IMR-90 (cell line): ENCODE measurements at regions not wholly inside any gene's neighbourhood (a gene's known extent, or its start where the extent isn't known, plus 50 kb on each side); places are given as distances from the start of the nearest gene placed in this dataset.

ENCODE experiments used
- ATAC-seq: fragments of 200-7000 bp; cut with Tn5 transposase; 2 replicates; pipeline ENCODE4 v1.9.1; 2020; ENCODE audit warnings: low read depth, mild to moderate bottlenecking, moderate library complexity
- BruUV-seq: library from RNA; stranded (reverse); fragments of 400-500 nt; replicated peaks from 2 replicates; lab custom pipeline; 2021; lab: Mats Ljungman, UMichigan
- CTCF ChIA-PET: fragments of 300-600 bp; formaldehyde crosslinking; extraction: SDS; loops from one replicate; lab custom pipeline; 2021; ENCODE audit warnings: antibody characterized with exemption; lab: Yijun Ruan, JAX
- POLR2A ChIA-PET: fragments of 300-600 bp; sonication (Branson Sonifier 250); formaldehyde crosslinking; loops from one replicate; lab custom pipeline; 2022; ENCODE audit warnings: antibody characterized with exemption; ENCODE audit not compliant: unreplicated experiment; lab: Charles Lee
- DNase-seq: peaks from one replicate; pipeline ENCODE4 v3.0.0; 2013
- H2AFZ ChIP-seq: replicated peaks from 2 replicates; pipeline ENCODE3; 2013; ENCODE audit warnings: low read length, mild to moderate bottlenecking; ENCODE audit not compliant: poor library complexity
- H2AK5ac ChIP-seq: 2 replicates; pipeline ENCODE4 v1.6.1; 2013; ENCODE audit warnings: low read depth, low read length, inconsistent platforms
- H2AK9ac ChIP-seq: replicated peaks from 2 replicates; pipeline ENCODE3; 2013; ENCODE audit warnings: mild to moderate bottlenecking, low read depth, low read length, moderate library complexity; ENCODE audit not compliant: poor library complexity
- H2BK120ac ChIP-seq: 2 replicates; pipeline ENCODE4 v1.6.1; 2013; ENCODE audit warnings: low read depth, low read length, inconsistent platforms
- H2BK15ac ChIP-seq: 3 replicates; pipeline ENCODE4 v1.6.1; 2013; ENCODE audit warnings: low read depth, low read length, inconsistent platforms
- H2BK20ac ChIP-seq: 2 replicates; pipeline ENCODE4 v1.6.1; 2013; ENCODE audit warnings: low read depth, mild to moderate bottlenecking, inconsistent platforms, low read length, moderate library complexity
- H2BK5ac ChIP-seq: 2 replicates; pipeline ENCODE4 v1.6.1; 2013; ENCODE audit warnings: mild to moderate bottlenecking, low read depth, low read length, inconsistent platforms; ENCODE audit not compliant: poor library complexity, severe bottlenecking
- H3K14ac ChIP-seq: replicated peaks from 2 replicates; pipeline ENCODE4 v1.6.1; 2013; ENCODE audit warnings: low read depth, low read length, inconsistent platforms
- H3K18ac ChIP-seq: 2 replicates; pipeline ENCODE4 v1.6.1; 2013; ENCODE audit warnings: low read depth, low read length, control low read depth
- H3K23ac ChIP-seq: 2 replicates; pipeline ENCODE4 v1.6.1; 2013; ENCODE audit warnings: low read depth, low read length, inconsistent platforms
- H3K27ac ChIP-seq: 2 replicates; pipeline ENCODE4 v1.5.1; 2013; ENCODE audit warnings: mild to moderate bottlenecking, control low read depth, low read length; ENCODE audit not compliant: insufficient read depth
- H3K27me3 ChIP-seq: 2 replicates; pipeline ENCODE4 v1.6.1; 2013; ENCODE audit warnings: low read length; ENCODE audit not compliant: control insufficient read depth, insufficient read depth
- H3K36me3 ChIP-seq: 2 replicates; pipeline ENCODE4 v1.6.1; 2013; ENCODE audit warnings: low read length, mixed read lengths; ENCODE audit not compliant: control insufficient read depth, insufficient read depth
- H3K4ac ChIP-seq: 2 replicates; pipeline ENCODE4 v1.6.1; 2013; ENCODE audit warnings: low read depth, low read length, inconsistent platforms
- H3K4me1 ChIP-seq: 2 replicates; pipeline ENCODE4 v1.6.1; 2013; ENCODE audit warnings: low read length, mixed read lengths; ENCODE audit not compliant: control insufficient read depth, insufficient read depth
- H3K4me2 ChIP-seq: 2 replicates; pipeline ENCODE4 v1.6.1; 2013; ENCODE audit warnings: low read depth, mild to moderate bottlenecking, control low read depth, low read length, moderate library complexity
- H3K4me3 ChIP-seq: 2 replicates; pipeline ENCODE4 v1.5.1; 2013; ENCODE audit warnings: low read depth, mild to moderate bottlenecking, control low read depth, low read length, moderate library complexity; ENCODE audit not compliant: insufficient read depth
- H3K56ac ChIP-seq: 2 replicates; pipeline ENCODE4 v1.6.1; 2013; ENCODE audit warnings: low read length, inconsistent platforms; ENCODE audit not compliant: insufficient read depth; ENCODE audit errors: extremely low read depth
- H3K79me1 ChIP-seq, 2 experiments: 2 replicates each; pipeline ENCODE4 v1.6.1; 2013; ENCODE audit warnings: low read length in 2 of 2, inconsistent platforms in 1 of 2, low read depth in 1 of 2
- H3K9ac ChIP-seq: 2 replicates; pipeline ENCODE4 v1.6.1; 2013; ENCODE audit warnings: low read depth, low read length, control low read depth
- H3K9me1 ChIP-seq: 2 replicates; pipeline ENCODE4 v1.6.1; 2013; ENCODE audit warnings: low read length, inconsistent platforms; ENCODE audit not compliant: insufficient read depth
- H3K9me3 ChIP-seq: 2 replicates; pipeline ENCODE4 v1.6.1; 2013; ENCODE audit warnings: low read length; ENCODE audit not compliant: control insufficient read depth, insufficient read depth
- H4K20me1 ChIP-seq: 2 replicates; pipeline ENCODE4 v1.6.1; 2013; ENCODE audit warnings: low read length, inconsistent platforms; ENCODE audit not compliant: insufficient read depth
- H4K5ac ChIP-seq: 2 replicates; pipeline ENCODE4 v1.6.1; 2013; ENCODE audit warnings: mild to moderate bottlenecking, low read depth, low read length, control low read depth
- H4K8ac ChIP-seq, 2 experiments: 2 replicates each; pipeline ENCODE4 v1.6.1; 2013; ENCODE audit warnings: low read depth in 2 of 2, low read length in 2 of 2, control low read depth in 1 of 2, inconsistent platforms in 1 of 2
- H4K91ac ChIP-seq: 2 replicates; pipeline ENCODE4 v1.6.1; 2013; ENCODE audit warnings: low read depth, low read length, inconsistent platforms; ENCODE audit not compliant: insufficient read depth
- BHLHE40 ChIP-seq: fragments of 150-350 bp; IDR thresholded peaks from 2 replicates; pipeline ENCODE4 v1.6.1; 2016; ENCODE audit warnings: mild to moderate bottlenecking, low read depth, low read length
- CEBPB ChIP-seq: IDR thresholded peaks from 2 replicates; pipeline ENCODE4 v1.6.1; 2012; ENCODE audit warnings: low read depth, low read length, improper control_type of control experiment
- CHD1 ChIP-seq: IDR thresholded peaks from 2 replicates; pipeline ENCODE4 v1.6.1; 2012; ENCODE audit warnings: low read depth, low read length, improper control_type of control experiment
- FOS ChIP-seq: fragments of 150-350 bp; IDR thresholded peaks from 2 replicates; pipeline ENCODE4 v1.6.1; 2016; ENCODE audit warnings: low read depth, low read length
- MAFK ChIP-seq: IDR thresholded peaks from 2 replicates; pipeline ENCODE4 v1.6.1; 2012; ENCODE audit warnings: low read depth, low read length, improper control_type of control experiment
- MAZ ChIP-seq: IDR thresholded peaks from 2 replicates; pipeline ENCODE4 v1.6.1; 2012; ENCODE audit warnings: low read depth, mild to moderate bottlenecking, low read length, improper control_type of control experiment, moderate library complexity, borderline replicate concordance
- MXI1 ChIP-seq: IDR thresholded peaks from 2 replicates; pipeline ENCODE4 v1.6.1; 2012; ENCODE audit warnings: low read depth, mild to moderate bottlenecking, low read length, moderate library complexity, borderline replicate concordance
- NFE2L2 ChIP-seq: fragments of 150-350 bp; IDR thresholded peaks from 2 replicates; pipeline ENCODE4 v1.6.1; 2016; ENCODE audit warnings: low read depth, mild to moderate bottlenecking, low read length
- POLR2A ChIP-seq: IDR thresholded peaks from 2 replicates; pipeline ENCODE4 v1.6.1; 2012; ENCODE audit warnings: mild to moderate bottlenecking, low read depth, low read length
- RAD21 ChIP-seq: IDR thresholded peaks from 2 replicates; pipeline ENCODE4 v1.6.1; 2012; ENCODE audit warnings: low read length, improper control_type of control experiment
- RFX5 ChIP-seq: IDR thresholded peaks from 2 replicates; pipeline ENCODE4 v1.8.0; 2012; ENCODE audit warnings: low read depth, mild to moderate bottlenecking, low read length, moderate library complexity
- SMC3 ChIP-seq: fragments of 150-350 bp; IDR thresholded peaks from 2 replicates; pipeline ENCODE4 v1.6.1; 2016; ENCODE audit warnings: low read depth, mild to moderate bottlenecking, antibody characterized with exemption, low read length, moderate library complexity
- WGBS, 2 experiments: methylation state at CpG; one replicate each; pipeline versions ENCODE4 v1.1.5 to v1.1.7; 2013; ENCODE audit warnings: missing lambda C conversion rate in 2 of 2; ENCODE audit not compliant: insufficient read length in 1 of 2; ENCODE audit errors: extremely low coverage in 2 of 2; 5-methylcytosine and 5-hydroxymethylcytosine counted together
- dilution Hi-C: fragments of 300-500 bp; cut with HindIII; formaldehyde crosslinking; loops from one replicate; pipeline ENCODE4 v1.14.3; 2018; ENCODE audit warnings: low sequenced_read_pairs; ENCODE audit not compliant: unreplicated experiment
- in situ Hi-C: fragments of 300-500 bp; cut with MboI; formaldehyde crosslinking; loops from 3 replicates; pipeline ENCODE4 v1.14.3; 2019; ENCODE audit warnings: low sequenced_read_pairs, inconsistent platforms, mixed read lengths
- intact Hi-C: fragments of 100-400 bp; cut with micrococcal nuclease; formaldehyde crosslinking; loops from 2 replicates; pipeline ENCODE4 v1.10.0; 2022
- TF ChIP-seq, protein P1 (sequence below): fragments of 150-350 bp; IDR thresholded peaks from 2 replicates; pipeline ENCODE4 v1.6.1; 2016; ENCODE audit warnings: low read depth, mild to moderate bottlenecking, low read length, moderate library complexity, borderline replicate concordance

- CTCF ChIA-PET: no interaction called here
- H2BK120ac ChIP-seq: no peak overlapping the region
- H3K23ac ChIP-seq: no peak overlapping the region
- H2BK5ac ChIP-seq: no peak overlapping the region
- intact Hi-C loops: no loop called here
- H3K4me1 ChIP-seq: no peaks in the 10 kb centered on the region
- no peak overlapping the region for H3K56ac ChIP-seq
- no TSS peak for BruUV-seq
- no peak for TF ChIP-seq NFE2L2
- no peak for TF ChIP-seq FOS
- no peak for TF ChIP-seq RFX5
- no peak for TF ChIP-seq RAD21
- TF ChIP-seq MAZ: no peak
- no peak for TF ChIP-seq BHLHE40
- no peak for TF ChIP-seq SMC3
- TF ChIP-seq, protein P1, sequence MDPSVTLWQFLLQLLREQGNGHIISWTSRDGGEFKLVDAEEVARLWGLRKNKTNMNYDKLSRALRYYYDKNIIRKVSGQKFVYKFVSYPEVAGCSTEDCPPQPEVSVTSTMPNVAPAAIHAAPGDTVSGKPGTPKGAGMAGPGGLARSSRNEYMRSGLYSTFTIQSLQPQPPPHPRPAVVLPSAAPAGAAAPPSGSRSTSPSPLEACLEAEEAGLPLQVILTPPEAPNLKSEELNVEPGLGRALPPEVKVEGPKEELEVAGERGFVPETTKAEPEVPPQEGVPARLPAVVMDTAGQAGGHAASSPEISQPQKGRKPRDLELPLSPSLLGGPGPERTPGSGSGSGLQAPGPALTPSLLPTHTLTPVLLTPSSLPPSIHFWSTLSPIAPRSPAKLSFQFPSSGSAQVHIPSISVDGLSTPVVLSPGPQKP: no peak
- TF ChIP-seq CEBPB: no peak
- TF ChIP-seq MXI1: no peak
- no peak for TF ChIP-seq CHD1
- no peak for TF ChIP-seq MAFK
- TF ChIP-seq POLR2A: no peak
- no peak overlapping the region for H2AFZ ChIP-seq
- H4K20me1 ChIP-seq: no peaks in the 10 kb centered on the region
- no peak overlapping the region for H3K4me3 ChIP-seq
- no peak overlapping the region for H2AK5ac ChIP-seq
- H3K27me3 ChIP-seq: no peaks in the 10 kb centered on the region
- H2BK15ac ChIP-seq: no peak overlapping the region
- no peak overlapping the region for H4K91ac ChIP-seq
- no peaks in the 10 kb centered on the region; the same call in 1 of the 2 replicates for H3K9me3 ChIP-seq
- no peak overlapping the region for H3K14ac ChIP-seq
- H2BK20ac ChIP-seq: no peak overlapping the region
- H3K27ac ChIP-seq: no peak overlapping the region
- in situ Hi-C loops: no loop called here
- no CpG with 5 or more reads among the region's 2 CpGs for WGBS, 2 experiments
- POLR2A ChIA-PET: no interaction called here
- no peaks in the 10 kb centered on the region for H3K9me1 ChIP-seq
- no peak overlapping the region for H3K9ac ChIP-seq
- H3K4ac ChIP-seq: no peak overlapping the region
- H3K36me3 ChIP-seq: no peaks in the 10 kb centered on the region
- H3K18ac ChIP-seq: no peak overlapping the region
- dilution Hi-C loops: no loop called here
- no peak overlapping the region for H4K5ac ChIP-seq
- H4K8ac ChIP-seq: no peak overlapping the region
- H3K4me2 ChIP-seq: no peak overlapping the region
- no peak for DNase-seq
- no peaks in the 10 kb centered on the region for H3K79me1 ChIP-seq
- no peak overlapping the region for H2AK9ac ChIP-seq
- ATAC-seq: no peak
Measured at GRCh38 chr3:35307296-35307695, 332.0 kb upstream of the ARPP21 start.
